Loucy (cell line): ENCODE measurements at regions not wholly inside any gene's neighbourhood (a gene's known extent, or its start where the extent isn't known, plus 50 kb on each side); places are given as distances from the start of the nearest gene placed in this dataset.

Experiments used
- H2AFZ ChIP-seq: fragments of 200-600 bp; sonication (generic); 2 replicates; pipeline ENCODE4 v1.6.0; 2016; ENCODE audit warnings: antibody characterized with exemption, mild to moderate bottlenecking, low read length, moderate library complexity
- H3F3A ChIP-seq: fragments of 200-600 bp; 2 replicates; pipeline ENCODE4 v1.6.0; 2016; ENCODE audit warnings: antibody characterized with exemption, low read depth, mild to moderate bottlenecking
- H3K27me3 ChIP-seq: fragments of 200-600 bp; sonication (generic); 2 replicates; pipeline ENCODE4 v1.6.1; 2014; ENCODE audit warnings: low read length, mild to moderate bottlenecking; ENCODE audit not compliant: insufficient read depth, poor library complexity, severe bottlenecking
- H3K36me3 ChIP-seq: fragments of 200-600 bp; sonication (generic); 2 replicates; pipeline ENCODE4 v1.6.1; 2016; ENCODE audit warnings: low read length; ENCODE audit not compliant: insufficient read depth
- H3K4me1 ChIP-seq: fragments of 200-600 bp; sonication (generic); 2 replicates; pipeline ENCODE4 v1.5.1; 2014; ENCODE audit warnings: low read length, mild to moderate bottlenecking; ENCODE audit not compliant: insufficient read depth, poor library complexity, severe bottlenecking
- H3K4me2 ChIP-seq: fragments of 200-600 bp; sonication (generic); 2 replicates; pipeline ENCODE4 v1.6.0; 2014; ENCODE audit warnings: antibody characterized with exemption, low read length, low read depth, mild to moderate bottlenecking; ENCODE audit not compliant: poor library complexity, severe bottlenecking
- H3K4me3 ChIP-seq: fragments of 200-600 bp; sonication (generic); 2 replicates; pipeline ENCODE4 v1.5.1; 2014; ENCODE audit warnings: low read length, mild to moderate bottlenecking, mixed read lengths; ENCODE audit not compliant: poor library complexity, severe bottlenecking
- H3K79me2 ChIP-seq: fragments of 200-600 bp; sonication (generic); 2 replicates; pipeline ENCODE4 v1.6.1; 2014; ENCODE audit warnings: low read length; ENCODE audit not compliant: insufficient read depth
- H3K9ac ChIP-seq: fragments of 200-600 bp; sonication (generic); 2 replicates; pipeline ENCODE4 v1.6.0; 2014; ENCODE audit warnings: mild to moderate bottlenecking, low read depth, low read length, moderate library complexity; ENCODE audit not compliant: poor library complexity, severe bottlenecking
- H3K9me2 ChIP-seq: fragments of 200-600 bp; sonication (generic); replicated peaks from 2 replicates; pipeline ENCODE4 v1.6.1; 2016; ENCODE audit warnings: low read depth, low read length, mixed read lengths
- H3K9me3 ChIP-seq: fragments of 200-600 bp; sonication (generic); 2 replicates; pipeline ENCODE4 v1.6.1; 2014; ENCODE audit warnings: mild to moderate bottlenecking, antibody characterized with exemption, low read length, low read depth; ENCODE audit not compliant: insufficient read depth
- H4K20me1 ChIP-seq: fragments of 200-600 bp; sonication (generic); 2 replicates; pipeline ENCODE4 v1.6.0; 2014; ENCODE audit warnings: antibody characterized with exemption, low read length, mild to moderate bottlenecking; ENCODE audit not compliant: insufficient read depth, poor library complexity, severe bottlenecking
- CTCF ChIP-seq: fragments of 200-600 bp; sonication (generic); conservative IDR thresholded peaks from 2 replicates; pipeline ENCODE4 v1.5.1; 2014; ENCODE audit warnings: mild to moderate bottlenecking, antibody characterized with exemption, low read length
- EZH2phosphoT487 ChIP-seq: fragments of 200-600 bp; IDR thresholded peaks from 2 replicates; pipeline ENCODE4 v1.6.1; 2018; ENCODE audit warnings: antibody characterized with exemption, mild to moderate bottlenecking, moderate library complexity, borderline replicate concordance

- Histone ChIP-seq H3K36me3 (no peaks in the 10 kb centered on the region), H3K4me2 (no peak overlapping the region), H3K79me2 (no peaks in the 10 kb centered on the region), H3K4me3 (no peak overlapping the region), H3K9ac (no peak overlapping the region), H2AFZ (no peak overlapping the region), H3K9me3 (no peaks in the 10 kb centered on the region), H3K9me2 (no peaks in the 10 kb centered on the region), H4K20me1 (no peaks in the 10 kb centered on the region), H3F3A (no peaks in the 10 kb centered on the region), H3K4me1 (no peaks in the 10 kb centered on the region), H3K27me3 (no peaks in the 10 kb centered on the region)
- TF ChIP-seq CTCF = no peak
- no peak for TF ChIP-seq EZH2phosphoT487
Observed at GRCh38 chr11:98679673-98680072, 341.1 kb upstream of the CNTN5 start.

DNA sequence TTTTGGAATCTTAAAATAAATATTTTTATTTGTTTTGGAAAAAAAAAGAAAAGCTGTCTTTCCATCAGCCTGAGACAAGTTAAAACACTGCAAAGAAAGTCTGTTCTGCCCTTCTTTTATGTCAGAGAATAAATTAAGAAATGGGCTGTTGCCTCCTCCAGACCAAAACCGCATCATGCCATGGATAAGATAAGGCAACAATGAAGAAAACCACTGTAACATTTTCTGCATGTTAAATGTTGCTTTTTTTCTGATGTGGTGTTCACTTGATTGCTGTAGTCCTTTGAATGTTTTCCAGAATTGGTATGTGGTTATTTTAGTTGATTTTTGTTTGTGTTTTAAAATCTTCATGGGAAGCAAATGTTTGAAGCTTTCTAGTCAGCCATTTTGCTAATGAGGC, 319.2 kb upstream of the CNTN5 start:
- Histone ChIP-seq H3K36me3 (no peaks in the 10 kb centered on the region), H3K9me2 (peaks cover 6% of the 10 kb centered on the region; the same call in 1 of the 2 replicates), H3K27me3 (no peaks in the 10 kb centered on the region), H3K9ac (no peak overlapping the region), H3K4me1 (no peaks in the 10 kb centered on the region), H3K4me3 (no peak overlapping the region), H3F3A (no peaks in the 10 kb centered on the region), H4K20me1 (no peaks in the 10 kb centered on the region), H3K4me2 (no peak overlapping the region), H3K9me3 (no peaks in the 10 kb centered on the region), H3K79me2 (no peaks in the 10 kb centered on the region), H2AFZ (no peak overlapping the region)
- TF ChIP-seq CTCF (no peak), EZH2phosphoT487 (no peak)

DNA sequence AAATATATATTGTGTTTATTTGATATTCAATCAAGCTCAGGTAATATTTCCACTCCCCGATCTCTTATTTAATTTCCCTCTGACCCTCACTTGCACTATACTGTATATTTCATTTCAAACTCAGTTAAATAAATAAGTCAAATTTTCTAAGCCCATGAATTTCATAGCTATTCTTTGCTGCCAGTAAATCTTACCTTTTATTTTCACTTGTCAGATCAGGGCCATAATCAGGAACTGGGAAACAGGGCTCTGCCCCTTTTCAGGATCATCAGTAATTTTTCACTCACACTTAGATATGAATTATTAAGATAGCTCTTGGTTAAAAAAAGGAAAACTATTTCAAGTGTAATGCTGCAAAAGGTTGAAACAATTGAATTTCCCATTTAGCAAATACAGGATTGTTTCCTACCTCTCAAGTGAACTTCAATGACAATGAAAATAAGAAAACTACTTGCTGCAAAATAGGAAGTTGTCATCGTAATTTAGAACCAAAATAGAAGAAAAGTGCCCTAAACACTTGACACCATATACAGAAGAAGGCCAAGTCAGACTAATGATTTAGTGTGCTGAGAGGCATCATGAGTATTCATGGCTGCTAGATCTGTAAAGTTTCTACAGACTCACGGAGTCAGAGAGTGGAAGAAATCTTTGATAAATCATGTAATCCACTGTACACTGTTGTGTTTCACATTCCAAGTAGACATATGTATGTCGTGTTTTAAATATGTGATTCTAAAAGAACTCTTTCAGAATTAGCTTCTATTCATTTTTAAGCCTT, 316.8 kb upstream of the CNTN5 start:
- Histone ChIP-seq H3K9ac (no peak overlapping the region), H3F3A (no peaks in the 10 kb centered on the region), H3K4me2 (no peak overlapping the region), H3K9me3 (0 out of 2 replicates have a peak, but pooled peaks cover 2% of the 10 kb centered on the region), H3K4me1 (no peaks in the 10 kb centered on the region), H3K9me2 (peaks cover 6% of the 10 kb centered on the region; the same call in 1 of the 2 replicates), H3K27me3 (no peaks in the 10 kb centered on the region), H3K4me3 (no peak overlapping the region), H3K79me2 (no peaks in the 10 kb centered on the region), H4K20me1 (no peaks in the 10 kb centered on the region), H3K36me3 (no peaks in the 10 kb centered on the region), H2AFZ (no peak overlapping the region)
- no peak for TF ChIP-seq CTCF
- TF ChIP-seq EZH2phosphoT487 = no peak
